Caco-2 (cell line): ENCODE measurements at regions not wholly inside any gene's neighbourhood (a gene's known extent, or its start where the extent isn't known, plus 50 kb on each side); places are given as distances from the start of the nearest gene placed in this dataset.

Experiments
- BruUV-seq: library from RNA; stranded (reverse); fragments of 400-500 nt; replicated peaks from 2 replicates; lab custom pipeline; 2021; lab: Mats Ljungman, UMichigan
- CTCF ChIA-PET: fragments of 300-600 bp; sonication (Branson Sonifier 250); formaldehyde crosslinking; loops from one replicate; lab custom pipeline; 2022; ENCODE audit warnings: antibody characterized with exemption; lab: Charles Lee
- POLR2A ChIA-PET: fragments of 300-600 bp; sonication (Branson Sonifier 250); formaldehyde crosslinking; loops from one replicate; lab custom pipeline; 2022; ENCODE audit warnings: antibody characterized with exemption; lab: Charles Lee
- DNase-seq, 2 experiments: peaks; one replicate each; pipeline versions ENCODE4 v3.0.0 to v3.0.0-alpha.2; 2020 to 2022
- H3K27me3 ChIP-seq: replicated peaks from 2 replicates; pipeline ENCODE4 v1.6.0; 2011; ENCODE audit warnings: low read length; ENCODE audit not compliant: control insufficient read depth, insufficient read depth
- H3K36me3 ChIP-seq: 2 replicates; pipeline ENCODE4 v1.5.1; 2011; ENCODE audit warnings: low read length; ENCODE audit not compliant: control insufficient read depth, insufficient read depth
- H3K4me1 ChIP-seq: fragments of 250-450 bp; sonication (Bioruptor Pico); 2 replicates; pipeline ENCODE4 v1.5.1; 2020; ENCODE audit warnings: mild to moderate bottlenecking
- H3K4me3 ChIP-seq: 2 replicates; pipeline ENCODE4 v1.5.1; 2011; ENCODE audit warnings: low read depth, mild to moderate bottlenecking, control low read depth, low read length
- H3K9me3 ChIP-seq: fragments of 250-450 bp; sonication (Bioruptor Pico); 2 replicates; pipeline ENCODE4 v1.5.1; 2020; ENCODE audit warnings: mild to moderate bottlenecking, moderate library complexity
- H3K27ac Mint-ChIP-seq: one replicate; pipeline ENCODE4 v1.8.0; 2022; ENCODE audit warnings: mixed read lengths; ENCODE audit not compliant: unreplicated experiment
- H3K27me3 Mint-ChIP-seq: one replicate; pipeline ENCODE4 v1.8.0; 2022; ENCODE audit warnings: mixed read lengths; ENCODE audit not compliant: insufficient read depth, unreplicated experiment
- H3K36me3 Mint-ChIP-seq: one replicate; pipeline ENCODE4 v1.8.0; 2022; ENCODE audit warnings: mild to moderate bottlenecking, mixed read lengths; ENCODE audit not compliant: insufficient read depth, unreplicated experiment
- H3K4me1 Mint-ChIP-seq: one replicate; pipeline ENCODE4 v1.8.0; 2022; ENCODE audit warnings: low read depth, mixed read lengths; ENCODE audit not compliant: unreplicated experiment
- H3K4me3 Mint-ChIP-seq: one replicate; pipeline ENCODE4 v1.8.0; 2022; ENCODE audit warnings: mild to moderate bottlenecking, moderate library complexity, mixed read lengths; ENCODE audit not compliant: unreplicated experiment
- H3K9me3 Mint-ChIP-seq: one replicate; pipeline ENCODE4 v1.8.0; 2022; ENCODE audit warnings: mixed read lengths; ENCODE audit not compliant: unreplicated experiment
- intact Hi-C: fragments of 100-400 bp; cut with micrococcal nuclease; formaldehyde crosslinking; loops from one replicate; pipeline ENCODE4 v1.10.0; 2022; ENCODE audit not compliant: unreplicated experiment
- TF ChIP-seq, protein P1 (sequence below), 2 experiments: fragments of 200-600 bp in 1 of 2; IDR thresholded peaks; 1 replicate in 1 of 2; 2 replicates in 1 of 2; pipeline versions ENCODE4 v1.5.1 to v1.8.0; 2011 to 2022; ENCODE audit warnings: antibody characterized with exemption in 1 of 2, control low read depth in 1 of 2, inconsistent platforms in 1 of 2, low read depth in 1 of 2, low read length in 1 of 2, mild to moderate bottlenecking in 1 of 2, moderate library complexity in 1 of 2; ENCODE audit not compliant: insufficient read depth in 1 of 2, severe bottlenecking in 1 of 2, unreplicated experiment in 1 of 2

DNA sequence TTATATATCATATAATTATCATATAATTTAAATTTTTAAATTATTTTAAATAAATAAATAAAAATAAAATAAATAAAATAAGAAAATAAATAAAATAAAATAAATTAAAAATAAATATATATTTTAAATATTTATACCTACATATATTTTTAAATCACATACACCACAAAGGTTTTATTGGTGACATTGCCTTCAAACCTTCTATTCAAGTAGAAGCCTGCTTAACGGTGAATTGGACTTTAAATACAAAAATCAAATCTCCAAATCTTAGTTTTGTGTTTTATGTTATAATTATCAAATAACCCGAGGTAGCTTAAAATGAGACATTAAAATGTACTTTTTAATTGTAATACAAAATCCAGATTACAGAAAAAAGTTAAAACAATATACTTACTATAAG, 1137.8 kb downstream of the HACE1 start:
- Mint-ChIP-seq H3K9me3 (no peaks in the 10 kb centered on the region), H3K27ac (no peak overlapping the region), H3K36me3 (no peaks in the 10 kb centered on the region), H3K4me3 (no peak overlapping the region), H3K27me3 (no peaks in the 10 kb centered on the region), H3K4me1 (no peaks in the 10 kb centered on the region)
- Histone ChIP-seq H3K36me3 (no peaks in the 10 kb centered on the region), H3K4me3 (no peak overlapping the region), H3K4me1 (no peaks in the 10 kb centered on the region), H3K9me3 (no peaks in the 10 kb centered on the region), H3K27me3 (no peaks in the 10 kb centered on the region)
- TF ChIP-seq, protein P1, sequence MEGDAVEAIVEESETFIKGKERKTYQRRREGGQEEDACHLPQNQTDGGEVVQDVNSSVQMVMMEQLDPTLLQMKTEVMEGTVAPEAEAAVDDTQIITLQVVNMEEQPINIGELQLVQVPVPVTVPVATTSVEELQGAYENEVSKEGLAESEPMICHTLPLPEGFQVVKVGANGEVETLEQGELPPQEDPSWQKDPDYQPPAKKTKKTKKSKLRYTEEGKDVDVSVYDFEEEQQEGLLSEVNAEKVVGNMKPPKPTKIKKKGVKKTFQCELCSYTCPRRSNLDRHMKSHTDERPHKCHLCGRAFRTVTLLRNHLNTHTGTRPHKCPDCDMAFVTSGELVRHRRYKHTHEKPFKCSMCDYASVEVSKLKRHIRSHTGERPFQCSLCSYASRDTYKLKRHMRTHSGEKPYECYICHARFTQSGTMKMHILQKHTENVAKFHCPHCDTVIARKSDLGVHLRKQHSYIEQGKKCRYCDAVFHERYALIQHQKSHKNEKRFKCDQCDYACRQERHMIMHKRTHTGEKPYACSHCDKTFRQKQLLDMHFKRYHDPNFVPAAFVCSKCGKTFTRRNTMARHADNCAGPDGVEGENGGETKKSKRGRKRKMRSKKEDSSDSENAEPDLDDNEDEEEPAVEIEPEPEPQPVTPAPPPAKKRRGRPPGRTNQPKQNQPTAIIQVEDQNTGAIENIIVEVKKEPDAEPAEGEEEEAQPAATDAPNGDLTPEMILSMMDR (IDR thresholded peaks at IDR 0.05; ENCODE audit: insufficient read depth in 1 of 2, low read depth in 1 of 2, low read length in 1 of 2, severe bottlenecking in 1 of 2, unreplicated experiment in 1 of 2), result no peak
- POLR2A ChIA-PET, result no interaction called here
- no TSS peak for BruUV-seq
- intact Hi-C loops, result no loop called here
- no peak for DNase-seq
- CTCF ChIA-PET, result no interaction called here

DNA sequence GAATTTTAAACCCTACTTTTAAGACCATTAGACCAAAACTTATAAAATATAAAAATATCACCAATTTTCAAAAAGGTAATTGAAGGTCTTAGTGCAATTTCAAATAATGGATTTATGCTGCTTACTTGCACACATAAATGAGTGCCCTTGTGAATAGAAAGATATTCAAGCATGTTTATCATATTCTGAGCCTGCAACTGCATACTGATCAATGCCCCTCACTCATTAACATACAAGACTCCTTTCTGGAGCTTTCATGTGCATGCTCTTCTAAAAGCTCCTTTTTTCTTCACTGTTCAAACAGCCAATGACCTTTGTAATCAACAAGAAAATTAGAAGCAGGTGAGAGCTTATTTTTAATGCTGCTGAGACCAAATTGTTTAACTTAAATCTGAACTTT, 1139.3 kb downstream of the HACE1 start:
- Mint-ChIP-seq H3K4me1 (no peaks in the 10 kb centered on the region), H3K9me3 (no peaks in the 10 kb centered on the region), H3K4me3 (no peak overlapping the region), H3K27ac (no peak overlapping the region), H3K36me3 (no peaks in the 10 kb centered on the region), H3K27me3 (no peaks in the 10 kb centered on the region)
- TF ChIP-seq, protein P1 (IDR thresholded peaks at IDR 0.05; ENCODE audit: insufficient read depth in 1 of 2, low read depth in 1 of 2, low read length in 1 of 2, severe bottlenecking in 1 of 2, unreplicated experiment in 1 of 2), result no peak
- BruUV-seq, result no TSS peak
- ChIA-PET CTCF (no interaction called here), POLR2A (no interaction called here)
- H3K4me3 ChIP-seq, result no peak overlapping the region
- intact Hi-C loops, result no loop called here
- H3K9me3 ChIP-seq, result no peaks in the 10 kb centered on the region
- H3K4me1 ChIP-seq, result no peaks in the 10 kb centered on the region
- H3K27me3 ChIP-seq, result no peaks in the 10 kb centered on the region
- no peaks in the 10 kb centered on the region for H3K36me3 ChIP-seq
- DNase-seq, result no peak

DNA sequence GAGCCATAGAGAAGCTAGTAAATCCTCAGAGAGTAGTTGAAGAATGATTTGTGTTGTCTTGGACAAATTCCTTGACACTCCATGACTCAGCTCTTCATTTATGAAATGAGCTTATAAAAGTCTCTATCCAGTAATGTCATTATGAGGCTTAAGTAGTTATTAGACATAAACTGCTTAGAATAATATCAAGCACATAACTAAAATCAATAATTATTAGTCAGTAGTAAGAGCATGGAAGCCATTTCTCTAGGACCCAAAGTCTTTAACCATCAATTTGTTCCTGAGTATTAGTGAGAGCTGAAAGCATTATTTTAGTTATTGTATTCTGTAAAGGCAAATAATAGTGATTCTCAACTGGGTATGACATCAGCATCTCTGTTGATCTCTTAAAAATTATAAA, 1140.2 kb downstream of the HACE1 start:
- Mint-ChIP-seq H3K9me3 (no peaks in the 10 kb centered on the region), H3K27me3 (no peaks in the 10 kb centered on the region), H3K27ac (no peak overlapping the region), H3K36me3 (no peaks in the 10 kb centered on the region), H3K4me1 (no peaks in the 10 kb centered on the region), H3K4me3 (no peak overlapping the region)
- intact Hi-C loops, result no loop called here
- CTCF ChIA-PET, result no interaction called here
- POLR2A ChIA-PET, result no interaction called here
- Histone ChIP-seq H3K9me3 (no peaks in the 10 kb centered on the region), H3K4me3 (no peak overlapping the region), H3K27me3 (no peaks in the 10 kb centered on the region), H3K4me1 (no peaks in the 10 kb centered on the region), H3K36me3 (no peaks in the 10 kb centered on the region)
- DNase-seq, result no peak
- BruUV-seq, result no TSS peak
- TF ChIP-seq, protein P1 (IDR thresholded peaks at IDR 0.05; ENCODE audit: insufficient read depth in 1 of 2, low read depth in 1 of 2, low read length in 1 of 2, severe bottlenecking in 1 of 2, unreplicated experiment in 1 of 2), result no peak
